GM12874 (cell line): ENCODE measurements at regions not wholly inside any gene's neighbourhood (a gene's known extent, or its start where the extent isn't known, plus 50 kb on each side); places are given as distances from the start of the nearest gene placed in this dataset.
A peak's percentile ranks its signal among the peaks of the same experiment; 100 is the strongest.

ENCODE experiments used
- TF ChIP-seq, protein P1 (sequence below): IDR thresholded peaks from 2 replicates; pipeline ENCODE4 v1.5.1; 2011; ENCODE audit warnings: low read depth, mild to moderate bottlenecking, control low read depth, low read length, moderate library complexity; ENCODE audit not compliant: insufficient read depth

GRCh38 chr6:137707590-137708360, 159.3 kb upstream of the TNFAIP3 start:
- TF ChIP-seq, protein P1, sequence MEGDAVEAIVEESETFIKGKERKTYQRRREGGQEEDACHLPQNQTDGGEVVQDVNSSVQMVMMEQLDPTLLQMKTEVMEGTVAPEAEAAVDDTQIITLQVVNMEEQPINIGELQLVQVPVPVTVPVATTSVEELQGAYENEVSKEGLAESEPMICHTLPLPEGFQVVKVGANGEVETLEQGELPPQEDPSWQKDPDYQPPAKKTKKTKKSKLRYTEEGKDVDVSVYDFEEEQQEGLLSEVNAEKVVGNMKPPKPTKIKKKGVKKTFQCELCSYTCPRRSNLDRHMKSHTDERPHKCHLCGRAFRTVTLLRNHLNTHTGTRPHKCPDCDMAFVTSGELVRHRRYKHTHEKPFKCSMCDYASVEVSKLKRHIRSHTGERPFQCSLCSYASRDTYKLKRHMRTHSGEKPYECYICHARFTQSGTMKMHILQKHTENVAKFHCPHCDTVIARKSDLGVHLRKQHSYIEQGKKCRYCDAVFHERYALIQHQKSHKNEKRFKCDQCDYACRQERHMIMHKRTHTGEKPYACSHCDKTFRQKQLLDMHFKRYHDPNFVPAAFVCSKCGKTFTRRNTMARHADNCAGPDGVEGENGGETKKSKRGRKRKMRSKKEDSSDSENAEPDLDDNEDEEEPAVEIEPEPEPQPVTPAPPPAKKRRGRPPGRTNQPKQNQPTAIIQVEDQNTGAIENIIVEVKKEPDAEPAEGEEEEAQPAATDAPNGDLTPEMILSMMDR: peak; percentile 53

DNA sequence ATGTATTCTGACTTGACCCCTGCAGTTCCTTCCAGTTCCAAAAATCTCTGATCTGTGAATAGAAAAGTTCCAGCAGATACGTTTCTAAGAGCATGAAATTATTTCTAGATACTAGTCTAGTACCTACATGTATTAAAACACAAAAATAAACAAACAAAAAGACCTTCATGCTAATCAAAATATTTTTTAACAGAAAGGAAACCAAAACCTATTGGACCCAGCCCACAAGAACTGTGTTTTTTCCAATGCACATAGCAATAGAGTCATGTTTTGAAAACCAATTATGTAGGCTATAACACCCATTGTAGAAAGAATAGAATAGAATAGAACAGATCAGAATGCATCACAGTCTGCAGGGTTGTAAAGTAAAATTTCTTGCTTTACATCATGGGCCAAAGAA, 158.6 kb upstream of the TNFAIP3 start:
- TF ChIP-seq, protein P1: no peak

DNA sequence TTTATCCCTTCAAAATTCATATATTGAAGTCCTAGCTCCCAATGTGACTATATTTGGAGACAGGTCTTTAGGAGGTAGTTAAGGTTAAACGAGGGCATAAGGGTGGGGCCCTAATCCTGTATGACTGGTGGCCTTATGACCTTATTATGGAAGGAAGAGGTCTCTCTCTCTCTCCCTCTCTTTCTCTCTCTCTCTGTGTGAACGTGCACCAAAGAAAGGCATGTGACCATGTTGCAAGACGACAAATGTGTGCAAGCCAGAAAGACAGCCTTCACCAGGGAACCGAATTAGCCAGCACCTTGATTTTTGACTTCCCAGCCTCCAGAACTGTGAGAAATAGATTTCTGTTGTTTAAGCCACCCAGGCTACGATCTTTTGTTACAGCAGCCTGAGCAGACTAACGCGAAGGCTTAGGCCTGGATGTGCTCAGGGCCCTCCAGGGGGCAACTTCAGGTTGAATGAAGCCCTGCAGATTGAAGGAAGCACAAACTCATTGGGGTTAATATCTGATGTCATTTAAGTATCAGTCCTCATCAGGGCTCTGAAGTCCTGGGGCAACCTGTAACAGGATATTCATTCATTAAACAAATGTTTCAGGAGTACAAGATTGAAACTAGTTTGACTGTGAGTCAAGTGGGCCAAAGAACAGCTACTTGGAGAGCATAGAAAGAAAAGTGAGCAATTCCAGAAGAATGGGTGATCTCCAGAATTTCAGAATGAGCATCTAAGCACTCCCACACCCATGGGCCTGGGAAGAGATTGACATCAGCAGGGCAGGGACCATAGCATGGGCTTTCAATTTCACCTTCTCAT, 157.4 kb upstream of the TNFAIP3 start:
- TF ChIP-seq, protein P1: 0 out of 2 replicates have a peak, but pooled peaks have one; percentile 8

- TF ChIP-seq, protein P1: no peak
Observed at GRCh38 chr6:137711972-137712371, 155.1 kb upstream of the TNFAIP3 start.

GRCh38 chr6:137712587-137712986, 154.5 kb upstream of the TNFAIP3 start:
- TF ChIP-seq, protein P1: no peak

DNA sequence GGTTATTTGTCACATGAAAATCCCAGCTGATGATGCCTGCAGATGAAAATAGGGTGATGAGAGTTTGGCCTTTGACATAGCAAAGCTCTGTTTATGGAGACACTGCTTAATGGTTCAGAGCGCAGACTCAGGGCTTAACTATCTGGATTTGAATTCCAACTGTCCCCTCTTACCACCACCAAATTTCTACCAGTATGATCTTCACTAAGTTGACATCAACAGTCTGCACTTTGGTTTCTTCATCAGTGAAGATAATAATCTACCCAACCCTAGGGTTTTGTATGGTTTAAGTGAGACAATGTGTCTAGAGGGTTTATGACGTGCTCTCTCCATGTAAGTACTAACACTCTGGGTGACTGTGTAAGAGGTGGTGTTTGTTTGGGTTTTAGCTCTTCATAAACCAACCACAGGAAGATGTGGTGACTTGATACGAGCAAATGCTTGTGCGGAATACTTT, 151.4 kb upstream of the TNFAIP3 start:
- TF ChIP-seq, protein P1: no peak
